GM10266 (cell line): ENCODE measurements at regions not wholly inside any gene's neighbourhood (a gene's known extent, or its start where the extent isn't known, plus 50 kb on each side); places are given as distances from the start of the nearest gene placed in this dataset.

Source experiments
- DNase-seq: peaks from one replicate; pipeline ENCODE4 v3.0.0; 2012; ENCODE audit errors: extremely low spot score
- CTCF ChIP-seq: IDR thresholded peaks from 2 replicates; pipeline ENCODE4 v1.5.1; 2012; ENCODE audit warnings: mild to moderate bottlenecking, low read depth; ENCODE audit not compliant: control insufficient read depth, insufficient read depth; ENCODE audit errors: missing control alignments

DNA sequence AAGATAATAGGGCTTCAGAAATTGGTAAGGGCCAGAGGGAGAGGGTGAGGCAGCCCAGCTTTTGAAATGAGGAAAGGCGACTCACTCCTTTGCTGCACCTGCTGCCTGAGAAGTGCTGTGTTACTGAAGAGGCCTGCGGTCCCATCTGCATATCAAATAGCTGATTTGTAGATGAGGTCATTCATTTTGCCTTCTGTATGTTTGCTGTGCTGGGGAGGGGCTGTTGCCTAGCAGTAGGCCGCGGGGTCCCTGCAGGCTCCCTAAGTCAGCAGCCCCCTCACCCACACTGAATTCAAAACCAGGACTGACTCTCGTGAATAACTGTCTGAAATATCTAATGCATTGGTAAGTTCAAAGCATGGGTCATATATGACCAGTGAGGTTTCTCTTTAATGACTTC is 377.2 kb downstream of the SOX11 start:
- DNase-seq: no peak
- TF ChIP-seq CTCF: no peak

DNA sequence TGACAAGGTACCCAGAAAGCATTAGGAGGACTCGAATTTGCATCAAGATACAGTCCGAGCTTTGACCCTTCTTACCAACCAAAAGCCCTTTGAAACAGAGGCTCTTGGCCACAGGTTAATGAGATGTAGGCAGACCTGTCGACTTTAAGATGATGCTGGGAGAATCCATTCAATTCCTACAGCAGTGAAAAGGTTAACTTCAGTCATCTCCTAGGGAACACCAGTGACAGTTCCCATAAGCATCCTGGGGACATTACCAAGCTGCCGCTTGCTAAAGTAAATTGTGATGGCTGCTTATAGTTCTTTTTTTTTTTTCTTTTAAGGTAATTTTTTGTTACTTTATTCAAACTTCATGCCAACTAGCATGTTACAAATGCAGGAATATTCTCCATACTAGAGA is 379.3 kb downstream of the SOX11 start:
- DNase-seq: no peak
- no peak for TF ChIP-seq CTCF

DNA sequence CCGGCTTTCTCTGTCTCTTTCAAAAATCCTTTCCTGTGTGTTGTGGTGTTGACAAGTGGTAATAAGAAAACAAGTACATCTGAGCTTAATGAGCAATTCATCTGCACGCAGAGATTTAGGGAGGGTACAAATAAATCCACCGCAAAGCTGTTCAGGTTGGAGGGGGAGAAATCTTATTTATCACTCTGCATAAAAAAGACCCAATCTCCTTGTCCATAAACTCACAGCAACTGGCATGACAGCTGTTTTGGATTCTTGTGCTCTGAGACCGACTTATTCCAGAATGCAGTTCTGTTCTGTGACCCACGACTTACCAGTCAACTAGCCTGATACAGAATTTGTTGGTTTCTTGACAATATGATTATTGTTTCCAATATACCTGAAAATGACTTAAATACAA is 380.1 kb downstream of the SOX11 start:
- TF ChIP-seq CTCF: no peak
- no peak for DNase-seq

- DNase-seq: no peak
- no peak for TF ChIP-seq CTCF
Measured at GRCh38 chr2:6072768-6073167, 380.6 kb downstream of the SOX11 start.

- no peak for TF ChIP-seq CTCF
- DNase-seq: peak; percentile 11
Measured at GRCh38 chr2:6073191-6074088, 381.3 kb downstream of the SOX11 start.

DNA sequence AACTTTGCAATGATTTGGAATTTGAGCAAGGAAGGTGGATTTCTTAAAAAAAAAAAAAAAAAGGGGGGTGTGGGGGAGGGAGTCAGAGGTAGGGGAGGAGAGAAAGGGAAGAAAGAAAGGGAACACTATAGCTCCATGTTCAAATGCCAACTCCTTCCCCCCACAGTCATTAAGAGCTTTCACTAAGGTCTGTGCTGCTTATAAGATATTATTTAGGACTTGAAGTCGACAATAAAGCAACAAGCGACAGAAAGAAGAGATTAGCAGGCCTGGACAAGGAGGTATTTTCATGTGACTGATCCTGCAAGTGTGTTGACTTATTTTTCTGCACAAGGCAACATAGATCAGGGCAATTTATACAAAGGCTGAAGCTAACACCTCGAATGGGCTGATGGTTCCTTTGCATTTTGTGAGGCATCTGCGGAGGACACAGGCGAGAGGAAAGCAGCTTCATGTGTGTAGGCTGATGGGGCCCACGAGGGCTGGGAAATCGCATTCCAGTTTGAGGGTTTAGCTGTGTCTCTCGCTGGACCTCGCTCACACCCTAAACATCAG is 382.0 kb downstream of the SOX11 start:
- no peak for TF ChIP-seq CTCF
- no peak for DNase-seq

DNA sequence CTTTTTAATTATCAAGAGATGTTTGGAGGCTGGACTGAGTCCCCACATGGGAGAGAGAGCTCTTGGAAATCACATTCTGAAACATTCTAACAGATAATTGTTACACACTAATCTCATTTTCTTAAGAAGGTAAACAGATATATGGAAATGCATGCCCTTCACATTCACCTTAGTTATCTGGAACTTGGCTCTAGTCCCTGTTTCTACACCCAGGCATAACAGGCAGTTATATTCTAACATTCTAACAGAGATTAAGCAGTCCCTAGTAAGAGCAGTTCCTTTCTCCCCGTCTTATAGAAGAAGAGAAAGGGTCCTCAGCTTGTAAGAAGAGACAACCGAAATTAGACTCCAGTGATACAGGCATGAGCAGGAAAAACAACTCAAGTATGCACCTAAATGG is 385.4 kb downstream of the SOX11 start:
- TF ChIP-seq CTCF: no peak
- DNase-seq: no peak
